Ascending aorta (tissue), 2 donors: ENCODE measurements at regions not wholly inside any gene's neighbourhood (a gene's known extent, or its start where the extent isn't known, plus 50 kb on each side); places are given as distances from the start of the nearest gene placed in this dataset.
"Not testable (repeated sequence)": the region's sequence is repeated elsewhere in the genome, so short reads cannot be mapped to it uniquely, and the experiment has no call there.

Source experiments
- DNase-seq, 2 donors: peaks; one replicate each; pipeline ENCODE4 v3.0.0-alpha.2; 2019; ENCODE audit warnings: low spot score in 2 of 2
- H3K27ac ChIP-seq, 2 donors: fragments of 200-600 bp; sonication (generic); one replicate each; pipeline ENCODE4 v1.5.1; 2016 to 2017; ENCODE audit warnings: mild to moderate bottlenecking in 1 of 2
- H3K27me3 ChIP-seq: fragments of 200-600 bp; sonication (generic); one replicate; pipeline ENCODE4 v1.5.1; 2017
- H3K36me3 ChIP-seq, 2 donors: fragments of 200-600 bp; sonication (generic); one replicate each; pipeline ENCODE4 v1.5.1; 2016
- H3K4me1 ChIP-seq, 2 donors: fragments of 200-600 bp; sonication (generic); one replicate each; pipeline ENCODE4 v1.5.1; 2016 to 2017; ENCODE audit warnings: mild to moderate bottlenecking in 1 of 2
- H3K4me3 ChIP-seq, 2 donors: fragments of 200-600 bp; sonication (generic); one replicate each; pipeline ENCODE4 v1.5.1; 2016 to 2017; ENCODE audit warnings: mild to moderate bottlenecking in 1 of 2
- H3K9me3 ChIP-seq, 2 donors: fragments of 200-600 bp; sonication (generic); one replicate each; pipeline ENCODE4 v1.5.1; 2016
- intact Hi-C: fragments of 100-400 bp; cut with DNase I; formaldehyde crosslinking; loops from one replicate; pipeline ENCODE4 v1.15.1; 2023
- TF ChIP-seq, protein P1 (sequence below), 3 experiments: fragments of 200-600 bp in 2 of 3; fragments of 450-650 bp in 1 of 3; sonication (generic) in 2 of 3; IDR thresholded peaks; one replicate each; pipeline ENCODE4 v1.5.1; 2016 to 2019; ENCODE audit warnings: antibody characterized with exemption in 3 of 3, mild to moderate bottlenecking in 1 of 3, moderate library complexity in 1 of 3

GRCh38 chr2:126982935-126983334, 84.2 kb downstream of the TEX51 start:
- H3K9me3 ChIP-seq, result no peaks in the 10 kb centered on the region
- no peak overlapping the region for H3K27ac ChIP-seq
- no peak overlapping the region for H3K4me3 ChIP-seq
- intact Hi-C loops, result no loop called here
- no peaks in the 10 kb centered on the region for H3K36me3 ChIP-seq
- DNase-seq, result no peak
- no peaks in the 10 kb centered on the region for H3K4me1 ChIP-seq
- no peaks in the 10 kb centered on the region for H3K27me3 ChIP-seq
- TF ChIP-seq, protein P1, sequence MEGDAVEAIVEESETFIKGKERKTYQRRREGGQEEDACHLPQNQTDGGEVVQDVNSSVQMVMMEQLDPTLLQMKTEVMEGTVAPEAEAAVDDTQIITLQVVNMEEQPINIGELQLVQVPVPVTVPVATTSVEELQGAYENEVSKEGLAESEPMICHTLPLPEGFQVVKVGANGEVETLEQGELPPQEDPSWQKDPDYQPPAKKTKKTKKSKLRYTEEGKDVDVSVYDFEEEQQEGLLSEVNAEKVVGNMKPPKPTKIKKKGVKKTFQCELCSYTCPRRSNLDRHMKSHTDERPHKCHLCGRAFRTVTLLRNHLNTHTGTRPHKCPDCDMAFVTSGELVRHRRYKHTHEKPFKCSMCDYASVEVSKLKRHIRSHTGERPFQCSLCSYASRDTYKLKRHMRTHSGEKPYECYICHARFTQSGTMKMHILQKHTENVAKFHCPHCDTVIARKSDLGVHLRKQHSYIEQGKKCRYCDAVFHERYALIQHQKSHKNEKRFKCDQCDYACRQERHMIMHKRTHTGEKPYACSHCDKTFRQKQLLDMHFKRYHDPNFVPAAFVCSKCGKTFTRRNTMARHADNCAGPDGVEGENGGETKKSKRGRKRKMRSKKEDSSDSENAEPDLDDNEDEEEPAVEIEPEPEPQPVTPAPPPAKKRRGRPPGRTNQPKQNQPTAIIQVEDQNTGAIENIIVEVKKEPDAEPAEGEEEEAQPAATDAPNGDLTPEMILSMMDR (IDR thresholded peaks at IDR 0.05), result no peak

GRCh38 chr2:126986631-126987187, 88.0 kb downstream of the TEX51 start:
- no peak for DNase-seq
- H3K4me1 ChIP-seq, result no peaks in the 10 kb centered on the region
- TF ChIP-seq, protein P1 (IDR thresholded peaks at IDR 0.05), result no peak
- no peaks in the 10 kb centered on the region for H3K36me3 ChIP-seq
- no peak overlapping the region for H3K4me3 ChIP-seq
- no peaks in the 10 kb centered on the region for H3K27me3 ChIP-seq
- no peaks in the 10 kb centered on the region for H3K9me3 ChIP-seq
- H3K27ac ChIP-seq, result no peak overlapping the region
- intact Hi-C loops, result no loop called here

DNA sequence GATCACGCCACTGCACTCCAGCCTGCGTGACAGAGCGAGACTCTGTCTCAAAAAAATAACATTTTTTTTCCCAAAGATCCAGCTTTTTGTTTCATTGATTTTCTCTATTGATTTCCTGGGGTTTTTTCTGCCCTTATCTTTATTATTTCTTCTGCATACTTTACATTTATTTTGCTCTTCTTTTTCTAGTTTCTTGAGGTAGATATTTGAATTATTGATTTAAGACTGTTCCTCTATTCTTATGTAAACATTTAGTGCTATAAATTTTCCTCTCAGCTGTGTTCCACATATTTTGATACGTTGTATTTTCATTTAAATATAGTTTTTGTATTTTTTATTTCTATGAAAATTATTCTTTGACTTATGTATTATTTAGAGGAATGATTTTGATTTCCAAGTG, 89.8 kb downstream of the TEX51 start:
- Histone ChIP-seq H3K27me3 (no peaks in the 10 kb centered on the region), H3K27ac (no peak overlapping the region), H3K4me1 (no peaks in the 10 kb centered on the region), H3K36me3 (no peaks in the 10 kb centered on the region), H3K9me3 (no peaks in the 10 kb centered on the region), H3K4me3 (no peak overlapping the region)
- TF ChIP-seq, protein P1 (IDR thresholded peaks at IDR 0.05), result no peak
- intact Hi-C loops, result no loop called here
- no peak for DNase-seq

DNA sequence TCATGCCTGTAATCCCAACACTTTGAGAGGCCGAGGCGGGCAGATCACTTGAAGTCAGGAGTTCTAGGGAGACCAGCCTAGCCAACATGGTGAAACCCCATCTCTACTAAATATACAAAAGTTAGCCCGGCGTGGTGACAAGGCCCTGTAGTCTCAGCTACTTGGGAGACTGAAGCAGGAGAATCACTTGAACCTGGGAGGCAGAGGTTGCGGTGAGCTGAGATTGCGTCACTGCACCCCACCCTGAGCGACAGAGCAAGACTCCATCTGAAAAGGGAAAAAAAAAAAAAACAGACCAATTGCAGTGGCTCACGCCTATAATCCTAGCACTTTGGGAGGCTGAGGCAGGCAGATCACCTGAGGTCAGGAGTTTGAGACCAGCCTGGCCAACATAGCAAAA, 90.4 kb downstream of the TEX51 start:
- H3K4me1 ChIP-seq, DNase-seq, H3K36me3 ChIP-seq, H3K27me3 ChIP-seq, H3K9me3 ChIP-seq, H3K4me3 ChIP-seq, H3K27ac ChIP-seq, intact Hi-C loops: not testable (repeated sequence)

GRCh38 chr2:126990200-126990599, 91.5 kb downstream of the TEX51 start:
- no peak overlapping the region for H3K27ac ChIP-seq
- no peaks in the 10 kb centered on the region for H3K36me3 ChIP-seq
- H3K4me3 ChIP-seq, result no peak overlapping the region
- no peaks in the 10 kb centered on the region for H3K9me3 ChIP-seq
- TF ChIP-seq, protein P1 (IDR thresholded peaks at IDR 0.05), result no peak
- H3K27me3 ChIP-seq, result no peaks in the 10 kb centered on the region
- no peak for DNase-seq
- no peaks in the 10 kb centered on the region for H3K4me1 ChIP-seq
- intact Hi-C loops, result no loop called here

DNA sequence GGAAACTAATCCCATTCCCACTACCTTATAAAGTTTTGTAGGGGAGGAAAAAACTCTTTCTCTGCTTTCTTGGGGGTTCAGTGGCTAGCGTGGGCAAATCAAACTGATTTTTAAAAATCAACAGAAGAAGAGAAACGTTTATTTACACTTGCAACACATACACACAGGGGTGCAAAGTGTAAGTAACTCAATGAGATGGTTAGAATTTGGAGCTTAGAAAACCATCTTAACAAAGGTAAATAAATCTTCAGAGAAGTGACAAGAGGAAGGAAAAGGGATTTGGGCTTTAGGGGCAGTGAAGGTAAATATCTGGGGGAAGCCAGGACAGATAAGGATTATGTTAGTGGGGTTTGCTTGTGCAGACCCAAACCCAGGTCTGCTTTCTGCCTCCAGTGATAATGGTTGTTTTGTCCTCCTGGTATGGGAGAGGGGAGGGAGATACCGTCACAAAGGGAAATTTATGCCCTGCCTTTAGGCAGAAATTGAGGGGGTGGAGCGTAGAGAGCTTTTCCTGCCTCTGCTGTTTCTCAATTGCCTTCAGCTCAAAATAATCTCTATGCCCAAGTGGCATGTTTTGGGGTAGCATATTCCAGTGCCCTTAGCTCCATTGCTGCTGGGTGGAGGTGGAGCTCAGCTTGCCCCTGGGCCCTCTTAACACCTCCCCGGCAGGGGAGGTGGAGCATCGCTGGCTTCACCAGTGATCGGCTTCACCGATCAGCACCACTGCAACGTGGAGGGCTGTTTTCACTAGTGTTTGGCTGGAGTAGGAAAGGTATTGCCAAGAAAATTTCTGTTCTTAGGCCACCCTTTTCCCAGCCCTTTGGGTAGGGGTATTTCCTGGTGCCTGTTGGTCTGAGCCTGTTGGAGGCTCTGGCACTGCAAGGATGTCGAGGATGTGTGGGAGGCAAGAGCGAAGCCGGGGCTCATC, 92.2 kb downstream of the TEX51 start:
- Histone ChIP-seq H3K4me3 (no peak overlapping the region), H3K36me3 (no peaks in the 10 kb centered on the region), H3K9me3 (no peaks in the 10 kb centered on the region), H3K27ac (no peak overlapping the region), H3K27me3 (no peaks in the 10 kb centered on the region), H3K4me1 (no peaks in the 10 kb centered on the region)
- DNase-seq, result no peak
- TF ChIP-seq, protein P1 (IDR thresholded peaks at IDR 0.05), result no peak
- intact Hi-C loops, result no loop called here
